ENCODE measurements at regions not wholly inside any gene's neighbourhood (a gene's known extent, or its start where the extent isn't known, plus 50 kb on each side); places are given as distances from the start of the nearest gene placed in this dataset.

- H3K9ac ChIP-seq (ENCODE audit: low read length) = no peak overlapping the region
- H3K4me1 ChIP-seq (ENCODE audit: low read length) = no peaks in the 10 kb centered on the region
- no peak for TF ChIP-seq EZH2phosphoT487 (IDR thresholded peaks at IDR 0.05; ENCODE audit: low read length)
- TF ChIP-seq CTCF (IDR thresholded peaks at IDR 0.05; ENCODE audit: low read length) = no peak
- no peak for TF ChIP-seq EZH2 (optimal IDR thresholded peaks at IDR 0.05; ENCODE audit: low read depth, low read length)
- no peaks in the 10 kb centered on the region for H4K20me1 ChIP-seq (ENCODE audit: insufficient read depth, low read length)
- no peak overlapping the region for H3K4me3 ChIP-seq (ENCODE audit: low read length)
- H3K79me2 ChIP-seq (ENCODE audit: low read length) = no peaks in the 10 kb centered on the region
- no peaks in the 10 kb centered on the region for H3F3A ChIP-seq (ENCODE audit: insufficient read depth, low read length)
- no peaks in the 10 kb centered on the region for H3K9me2 ChIP-seq (replicated peaks; ENCODE audit: insufficient read depth, low read length)
- H3K9me3 ChIP-seq (replicated peaks; ENCODE audit: insufficient read depth, low read length) = no peaks in the 10 kb centered on the region
- no peaks in the 10 kb centered on the region for H3K36me3 ChIP-seq (replicated peaks; ENCODE audit: insufficient read depth, low read length)
- H3K27ac ChIP-seq (ENCODE audit: low read length) = no peak overlapping the region
- no peak overlapping the region for H2AFZ ChIP-seq (ENCODE audit: low read length)
- H3K4me2 ChIP-seq (ENCODE audit: low read depth, low read length) = no peak overlapping the region
- DNase-seq = no peak
- no peaks in the 10 kb centered on the region for H3K27me3 ChIP-seq (replicated peaks; ENCODE audit: insufficient read depth, low read length)
Observed at GRCh38 chr22:48242461-48242864, 1480.0 kb downstream of the TBC1D22A start.

- no peaks in the 10 kb centered on the region for H3K9me3 ChIP-seq (replicated peaks; ENCODE audit: insufficient read depth, low read length)
- no peaks in the 10 kb centered on the region for H3K4me1 ChIP-seq (ENCODE audit: low read length)
- no peaks in the 10 kb centered on the region for H3K79me2 ChIP-seq (ENCODE audit: low read length)
- H3K4me2 ChIP-seq (ENCODE audit: low read depth, low read length) = no peak overlapping the region
- H3K27me3 ChIP-seq (replicated peaks; ENCODE audit: insufficient read depth, low read length) = no peaks in the 10 kb centered on the region
- TF ChIP-seq CTCF (IDR thresholded peaks at IDR 0.05; ENCODE audit: low read length) (no peak), EZH2phosphoT487 (IDR thresholded peaks at IDR 0.05; ENCODE audit: low read length) (no peak), EZH2 (optimal IDR thresholded peaks at IDR 0.05; ENCODE audit: low read depth, low read length) (no peak)
- H3K9me2 ChIP-seq (replicated peaks; ENCODE audit: insufficient read depth, low read length) = no peaks in the 10 kb centered on the region
- H3K36me3 ChIP-seq (replicated peaks; ENCODE audit: insufficient read depth, low read length) = no peaks in the 10 kb centered on the region
- no peak for DNase-seq
- H4K20me1 ChIP-seq (ENCODE audit: insufficient read depth, low read length) = no peaks in the 10 kb centered on the region
- no peak overlapping the region for H3K9ac ChIP-seq (ENCODE audit: low read length)
- H2AFZ ChIP-seq (ENCODE audit: low read length) = no peak overlapping the region
- no peaks in the 10 kb centered on the region for H3F3A ChIP-seq (ENCODE audit: insufficient read depth, low read length)
- H3K27ac ChIP-seq (ENCODE audit: low read length) = no peak overlapping the region
- H3K4me3 ChIP-seq (ENCODE audit: low read length) = no peak overlapping the region
Observed at GRCh38 chr22:48241658-48242057, 1479.2 kb downstream of the TBC1D22A start.

- Histone ChIP-seq H3K4me2 (ENCODE audit: low read depth, low read length) (no peak overlapping the region), H3K9ac (ENCODE audit: low read length) (no peak overlapping the region), H3K27me3 (replicated peaks; ENCODE audit: insufficient read depth, low read length) (no peaks in the 10 kb centered on the region), H3K4me1 (ENCODE audit: low read length) (no peaks in the 10 kb centered on the region), H3K27ac (ENCODE audit: low read length) (no peak overlapping the region), H4K20me1 (ENCODE audit: insufficient read depth, low read length) (no peaks in the 10 kb centered on the region), H2AFZ (ENCODE audit: low read length) (no peak overlapping the region), H3K36me3 (replicated peaks; ENCODE audit: insufficient read depth, low read length) (no peaks in the 10 kb centered on the region), H3K9me2 (replicated peaks; ENCODE audit: insufficient read depth, low read length) (no peaks in the 10 kb centered on the region), H3K9me3 (replicated peaks; ENCODE audit: insufficient read depth, low read length) (no peaks in the 10 kb centered on the region), H3K4me3 (ENCODE audit: low read length) (no peak overlapping the region), H3K79me2 (ENCODE audit: low read length) (no peaks in the 10 kb centered on the region), H3F3A (ENCODE audit: insufficient read depth, low read length) (no peaks in the 10 kb centered on the region)
- TF ChIP-seq EZH2phosphoT487 (IDR thresholded peaks at IDR 0.05; ENCODE audit: low read length) (no peak), CTCF (IDR thresholded peaks at IDR 0.05; ENCODE audit: low read length) (no peak)
- DNase-seq = no peak
Observed at GRCh38 chr22:48240935-48241230, 1478.4 kb downstream of the TBC1D22A start.

Measured in MM.1S (cell line).